Liver (tissue), 3 donors: ENCODE measurements at regions not wholly inside any gene's neighbourhood (a gene's known extent, or its start where the extent isn't known, plus 50 kb on each side); places are given as distances from the start of the nearest gene placed in this dataset.

Experiments used
- ATF3 ChIP-seq: IDR thresholded peaks from 2 replicates; pipeline ENCODE4 v1.6.1; 2016; ENCODE audit warnings: antibody characterized with exemption
- MAX ChIP-seq: IDR thresholded peaks from 2 replicates; pipeline ENCODE4 v1.6.1; 2016; ENCODE audit warnings: antibody characterized with exemption
- NR2F2 ChIP-seq: IDR thresholded peaks from 2 replicates; pipeline ENCODE4 v1.6.1; 2016; ENCODE audit warnings: antibody characterized with exemption
- RAD21 ChIP-seq, 2 donors: IDR thresholded peaks; 2 replicates each; pipeline ENCODE4 v1.6.1; 2016; ENCODE audit warnings: antibody characterized with exemption in 2 of 2, mild to moderate bottlenecking in 2 of 2
- REST ChIP-seq: IDR thresholded peaks from 2 replicates; pipeline ENCODE4 v1.6.1; 2016; ENCODE audit warnings: antibody characterized with exemption, mild to moderate bottlenecking
- RXRA ChIP-seq, 2 donors: IDR thresholded peaks; 2 replicates each; pipeline ENCODE4 v1.6.1; 2017 to 2018; ENCODE audit warnings: antibody characterized with exemption in 2 of 2, mild to moderate bottlenecking in 1 of 2
- YY1 ChIP-seq: IDR thresholded peaks from 2 replicates; pipeline ENCODE4 v1.6.1; 2016; ENCODE audit warnings: antibody characterized with exemption, mild to moderate bottlenecking
- TF ChIP-seq, protein P1 (sequence below): fragments of 150-350 bp; IDR thresholded peaks from 2 replicates; pipeline ENCODE4 v1.5.1; 2017; ENCODE audit warnings: improper control_type of control experiment, low read depth, low read length; ENCODE audit not compliant: missing input control
- donor health status: healthy.
- donor health status: healthy.

DNA sequence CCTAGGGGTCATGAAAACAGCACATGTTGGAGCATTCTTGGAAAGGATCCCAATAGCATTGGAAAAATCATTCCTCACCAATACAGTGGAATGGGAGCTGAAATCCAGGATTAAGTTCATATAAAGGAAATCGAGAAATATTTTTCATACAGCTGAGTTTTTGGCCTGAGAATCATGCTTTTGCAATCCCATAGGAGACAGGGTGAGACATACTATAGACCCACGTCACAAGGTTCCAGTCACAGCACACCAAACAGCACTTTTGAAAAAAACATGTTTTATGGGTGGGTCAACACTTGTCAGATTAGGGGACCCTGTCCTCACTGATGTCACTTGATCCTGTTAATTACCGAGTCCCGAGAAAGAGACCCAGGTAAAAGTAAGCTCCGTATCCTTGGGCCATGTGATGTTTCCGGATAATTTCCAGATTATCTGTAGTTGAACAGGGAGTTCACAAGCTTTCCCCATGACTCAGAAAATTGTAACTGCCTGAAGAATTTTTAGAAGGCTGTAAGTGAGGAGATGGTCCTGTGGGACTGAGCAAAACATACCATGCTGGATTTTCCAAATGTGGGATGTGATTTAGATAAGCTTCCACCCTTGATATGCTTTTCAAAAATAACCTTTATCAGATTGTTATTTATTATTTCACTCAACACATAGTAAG lies 80.9 kb upstream of the TLR3 start:
- TF ChIP-seq, protein P1, sequence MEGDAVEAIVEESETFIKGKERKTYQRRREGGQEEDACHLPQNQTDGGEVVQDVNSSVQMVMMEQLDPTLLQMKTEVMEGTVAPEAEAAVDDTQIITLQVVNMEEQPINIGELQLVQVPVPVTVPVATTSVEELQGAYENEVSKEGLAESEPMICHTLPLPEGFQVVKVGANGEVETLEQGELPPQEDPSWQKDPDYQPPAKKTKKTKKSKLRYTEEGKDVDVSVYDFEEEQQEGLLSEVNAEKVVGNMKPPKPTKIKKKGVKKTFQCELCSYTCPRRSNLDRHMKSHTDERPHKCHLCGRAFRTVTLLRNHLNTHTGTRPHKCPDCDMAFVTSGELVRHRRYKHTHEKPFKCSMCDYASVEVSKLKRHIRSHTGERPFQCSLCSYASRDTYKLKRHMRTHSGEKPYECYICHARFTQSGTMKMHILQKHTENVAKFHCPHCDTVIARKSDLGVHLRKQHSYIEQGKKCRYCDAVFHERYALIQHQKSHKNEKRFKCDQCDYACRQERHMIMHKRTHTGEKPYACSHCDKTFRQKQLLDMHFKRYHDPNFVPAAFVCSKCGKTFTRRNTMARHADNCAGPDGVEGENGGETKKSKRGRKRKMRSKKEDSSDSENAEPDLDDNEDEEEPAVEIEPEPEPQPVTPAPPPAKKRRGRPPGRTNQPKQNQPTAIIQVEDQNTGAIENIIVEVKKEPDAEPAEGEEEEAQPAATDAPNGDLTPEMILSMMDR = no peak
- TF ChIP-seq ATF3 (no peak), YY1 (no peak), MAX (no peak), RAD21 (IDR thresholded peaks at IDR 0.05) (no peak), RXRA (IDR thresholded peaks at IDR 0.05) (no peak), REST (no peak), NR2F2 (no peak)
